Tibial nerve (tissue), 4 donors: ENCODE measurements at regions not wholly inside any gene's neighbourhood (a gene's known extent, or its start where the extent isn't known, plus 50 kb on each side); places are given as distances from the start of the nearest gene placed in this dataset.

Source experiments
- DNase-seq, 2 donors: peaks; one replicate each; pipeline ENCODE4 v3.0.0-alpha.2; 2019; ENCODE audit warnings: low spot score in 2 of 2
- H3K27ac ChIP-seq, 4 donors: fragments of 200-600 bp; sonication (generic) in 3 of 4; one replicate each; pipeline ENCODE4 v1.5.1; 2017 to 2019; ENCODE audit warnings: mild to moderate bottlenecking in 1 of 4
- H3K27me3 ChIP-seq, 2 donors: fragments of 200-600 bp; sonication (generic) in 1 of 2; one replicate each; pipeline versions ENCODE4 v1.5.1 to v1.6.0; 2017 to 2019
- H3K36me3 ChIP-seq, 3 donors: fragments of 200-600 bp; sonication (generic); one replicate each; pipeline ENCODE4 v1.5.1; 2018 to 2019
- H3K4me1 ChIP-seq, 4 donors: fragments of 200-600 bp; sonication (generic) in 3 of 4; one replicate each; pipeline ENCODE4 v1.5.1; 2017 to 2019
- H3K4me3 ChIP-seq, 4 donors: fragments of 200-600 bp; sonication (generic) in 3 of 4; one replicate each; pipeline ENCODE4 v1.5.1; 2017 to 2019; ENCODE audit warnings: mild to moderate bottlenecking in 1 of 4, moderate library complexity in 1 of 4
- H3K9me3 ChIP-seq, 4 donors: fragments of 200-600 bp; sonication (generic) in 3 of 4; one replicate each; pipeline ENCODE4 v1.5.1; 2017 to 2019
- EP300 ChIP-seq, 2 donors: sonication (generic); formaldehyde crosslinking; IDR thresholded peaks; one replicate each; pipeline ENCODE4 v1.6.1; 2017; ENCODE audit warnings: antibody characterized with exemption in 2 of 2, mild to moderate bottlenecking in 1 of 2
- POLR2A ChIP-seq, 2 donors: fragments of 450-650 bp; IDR thresholded peaks; one replicate each; pipeline ENCODE4 v1.6.1; 2017; ENCODE audit warnings: antibody characterized with exemption in 2 of 2, mild to moderate bottlenecking in 2 of 2, moderate library complexity in 2 of 2
- WGBS, 2 donors: methylation state at CpG; one replicate each; pipeline ENCODE4 v1.1.5; 2018; 5-methylcytosine and 5-hydroxymethylcytosine counted together
- TF ChIP-seq, protein P1 (sequence below), 5 experiments: fragments of 200-600 bp in 3 of 5; fragments of 450-650 bp in 2 of 5; sonication (generic) in 3 of 5; IDR thresholded peaks; one replicate each; pipeline ENCODE4 v1.5.1; 2016 to 2019; ENCODE audit warnings: antibody characterized with exemption in 5 of 5, mild to moderate bottlenecking in 3 of 5, moderate library complexity in 2 of 5

DNA sequence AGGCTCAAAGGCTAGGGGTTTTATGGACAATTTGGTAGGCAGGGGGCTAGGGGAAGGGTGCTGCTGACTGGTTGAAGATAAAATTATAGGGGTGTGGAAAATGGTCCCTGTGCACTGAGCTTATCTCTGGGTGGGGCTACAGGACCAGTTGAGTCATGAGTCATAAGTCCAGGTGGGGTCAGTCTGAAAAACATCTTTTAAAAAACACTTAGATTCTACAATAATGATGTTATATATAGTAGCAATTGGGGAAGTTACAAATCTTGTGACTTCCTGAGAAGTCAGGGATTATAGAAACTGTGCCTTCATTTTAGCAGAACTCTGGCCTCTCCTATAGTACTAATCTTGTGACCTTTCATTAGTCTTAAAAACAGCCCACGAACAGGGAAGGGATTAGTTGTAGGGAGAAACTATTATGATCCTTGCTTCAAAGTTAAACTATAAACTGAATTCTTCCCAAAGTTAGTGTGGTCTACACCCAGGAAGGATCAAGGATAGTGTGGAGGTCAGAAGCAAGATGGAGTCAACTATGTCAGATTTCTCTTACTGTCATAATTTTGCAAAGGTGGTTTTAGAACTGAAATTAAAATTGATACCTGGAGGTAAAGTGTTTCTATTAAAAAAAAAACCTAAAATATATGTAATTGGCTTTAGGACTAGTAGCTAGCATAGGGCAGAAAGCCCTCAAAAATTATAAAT, 130.1 kb downstream of the P2RY1 start:
- H3K36me3 ChIP-seq = no peaks in the 10 kb centered on the region
- H3K9me3 ChIP-seq = peaks cover 0 to 7% (median 1%) of the 10 kb centered on the region in 4 donors
- H3K27me3 ChIP-seq = no peaks in the 10 kb centered on the region
- no peak overlapping the region for H3K4me3 ChIP-seq
- DNase-seq = no peak
- no peaks in the 10 kb centered on the region for H3K4me1 ChIP-seq
- WGBS, 2 donors = 60 to 79% methylated on average over 1 of the region's 1 CpG
- H3K27ac ChIP-seq = no peak overlapping the region
- no peak for TF ChIP-seq POLR2A (IDR thresholded peaks at IDR 0.05)
- TF ChIP-seq EP300 (IDR thresholded peaks at IDR 0.05) = no peak
- TF ChIP-seq, protein P1, sequence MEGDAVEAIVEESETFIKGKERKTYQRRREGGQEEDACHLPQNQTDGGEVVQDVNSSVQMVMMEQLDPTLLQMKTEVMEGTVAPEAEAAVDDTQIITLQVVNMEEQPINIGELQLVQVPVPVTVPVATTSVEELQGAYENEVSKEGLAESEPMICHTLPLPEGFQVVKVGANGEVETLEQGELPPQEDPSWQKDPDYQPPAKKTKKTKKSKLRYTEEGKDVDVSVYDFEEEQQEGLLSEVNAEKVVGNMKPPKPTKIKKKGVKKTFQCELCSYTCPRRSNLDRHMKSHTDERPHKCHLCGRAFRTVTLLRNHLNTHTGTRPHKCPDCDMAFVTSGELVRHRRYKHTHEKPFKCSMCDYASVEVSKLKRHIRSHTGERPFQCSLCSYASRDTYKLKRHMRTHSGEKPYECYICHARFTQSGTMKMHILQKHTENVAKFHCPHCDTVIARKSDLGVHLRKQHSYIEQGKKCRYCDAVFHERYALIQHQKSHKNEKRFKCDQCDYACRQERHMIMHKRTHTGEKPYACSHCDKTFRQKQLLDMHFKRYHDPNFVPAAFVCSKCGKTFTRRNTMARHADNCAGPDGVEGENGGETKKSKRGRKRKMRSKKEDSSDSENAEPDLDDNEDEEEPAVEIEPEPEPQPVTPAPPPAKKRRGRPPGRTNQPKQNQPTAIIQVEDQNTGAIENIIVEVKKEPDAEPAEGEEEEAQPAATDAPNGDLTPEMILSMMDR (IDR thresholded peaks at IDR 0.05) = no peak

- TF ChIP-seq, protein P1 (IDR thresholded peaks at IDR 0.05) = no peak
- TF ChIP-seq EP300 (IDR thresholded peaks at IDR 0.05) = no peak
- no peak for TF ChIP-seq POLR2A (IDR thresholded peaks at IDR 0.05)
- Histone ChIP-seq H3K36me3 (no peaks in the 10 kb centered on the region), H3K27me3 (no peaks in the 10 kb centered on the region), H3K4me1 (no peaks in the 10 kb centered on the region), H3K4me3 (no peak overlapping the region), H3K9me3 (peaks cover 0 to 7% (median 1%) of the 10 kb centered on the region in 4 donors), H3K27ac (no peak overlapping the region)
- DNase-seq = no peak
- 15 to 23% methylated on average over 3 of the region's 3 CpGs for WGBS, 2 donors
These were observed 133.6 kb downstream of the P2RY1 start for GRCh38 chr3:152968388-152969024.

GRCh38 chr3:152969557-152970300, 134.8 kb downstream of the P2RY1 start:
- no peaks in the 10 kb centered on the region for H3K27me3 ChIP-seq
- H3K36me3 ChIP-seq = no peaks in the 10 kb centered on the region
- no peak for DNase-seq
- H3K4me3 ChIP-seq = no peak overlapping the region
- H3K27ac ChIP-seq = no peak overlapping the region
- TF ChIP-seq, protein P1 (IDR thresholded peaks at IDR 0.05) = no peak
- TF ChIP-seq EP300 (IDR thresholded peaks at IDR 0.05) = no peak
- no peak for TF ChIP-seq POLR2A (IDR thresholded peaks at IDR 0.05)
- peaks cover 0 to 7% (median 1%) of the 10 kb centered on the region in 4 donors for H3K9me3 ChIP-seq
- 85 to 96% methylated on average over 1 of the region's 1 CpG for WGBS, 2 donors
- H3K4me1 ChIP-seq = no peaks in the 10 kb centered on the region

- DNase-seq = no peak
- no peaks in the 10 kb centered on the region for H3K4me1 ChIP-seq
- H3K27ac ChIP-seq = no peak overlapping the region
- TF ChIP-seq POLR2A (IDR thresholded peaks at IDR 0.05) = no peak
- TF ChIP-seq EP300 (IDR thresholded peaks at IDR 0.05) = no peak
- WGBS, 2 donors = 92 to 94% methylated on average over 4 of the region's 4 CpGs
- no peaks in the 10 kb centered on the region for H3K36me3 ChIP-seq
- no peaks in the 10 kb centered on the region for H3K27me3 ChIP-seq
- peaks cover 0 to 7% (median 1%) of the 10 kb centered on the region in 4 donors for H3K9me3 ChIP-seq
- no peak overlapping the region for H3K4me3 ChIP-seq
These were observed 135.9 kb downstream of the P2RY1 start for GRCh38 chr3:152970851-152971250.

- H3K27me3 ChIP-seq = no peaks in the 10 kb centered on the region
- H3K9me3 ChIP-seq = no peaks in the 10 kb centered on the region
- no peak for TF ChIP-seq EP300 (IDR thresholded peaks at IDR 0.05)
- TF ChIP-seq POLR2A (IDR thresholded peaks at IDR 0.05) = no peak
- no peaks in the 10 kb centered on the region for H3K4me1 ChIP-seq
- no peak overlapping the region for H3K4me3 ChIP-seq
- no peaks in the 10 kb centered on the region for H3K36me3 ChIP-seq
- WGBS, 2 donors = 87 to 90% methylated on average over 4 of the region's 4 CpGs
- no peak overlapping the region for H3K27ac ChIP-seq
- DNase-seq = no peak
These were observed 136.9 kb downstream of the P2RY1 start for GRCh38 chr3:152971880-152972279.

DNA sequence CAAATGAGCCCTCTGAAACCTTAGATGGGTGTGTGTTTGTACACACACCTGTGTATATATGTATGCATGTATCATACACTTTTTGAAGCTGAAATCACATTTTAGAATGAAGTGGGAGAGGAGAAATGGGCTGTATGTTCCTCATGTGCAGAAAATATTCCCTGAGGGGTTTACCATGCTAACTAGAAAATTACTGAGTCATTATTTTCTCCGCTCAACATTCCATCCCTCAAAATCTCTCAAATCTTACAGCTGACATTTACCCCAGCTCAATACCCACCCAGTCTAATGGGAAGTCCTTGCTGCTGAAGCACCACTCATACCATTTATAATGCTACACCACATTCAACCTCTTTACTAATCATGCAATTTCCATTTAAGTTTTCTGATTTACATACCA, 138.6 kb downstream of the P2RY1 start:
- TF ChIP-seq, protein P1 (IDR thresholded peaks at IDR 0.05) = no peak
- no peak for TF ChIP-seq EP300 (IDR thresholded peaks at IDR 0.05)
- no peak for TF ChIP-seq POLR2A (IDR thresholded peaks at IDR 0.05)
- WGBS, 2 donors = 48 to 57% methylated on average over 1 of the region's 1 CpG
- Histone ChIP-seq H3K4me1 (no peaks in the 10 kb centered on the region), H3K36me3 (no peaks in the 10 kb centered on the region), H3K9me3 (no peaks in the 10 kb centered on the region), H3K27ac (no peak overlapping the region), H3K27me3 (no peaks in the 10 kb centered on the region), H3K4me3 (no peak overlapping the region)
- no peak for DNase-seq
